HFF-Myc (cell line): ENCODE measurements at regions not wholly inside any gene's neighbourhood (a gene's known extent, or its start where the extent isn't known, plus 50 kb on each side); places are given as distances from the start of the nearest gene placed in this dataset.

Experiments used
- DNase-seq: peaks from one replicate; pipeline ENCODE4 v3.0.0-alpha.2; 2011; ENCODE audit warnings: low read depth; ENCODE audit errors: extremely low read depth
- H3K4me3 ChIP-seq: replicated peaks from 2 replicates; pipeline ENCODE4 v1.5.1; 2011; ENCODE audit warnings: low read depth, mild to moderate bottlenecking, control low read depth, low read length
- CTCF ChIP-seq: IDR thresholded peaks from 2 replicates; pipeline ENCODE4 v1.5.1; 2012; ENCODE audit warnings: mild to moderate bottlenecking, low read depth, low read length, control low read depth; ENCODE audit errors: missing control alignments

DNA sequence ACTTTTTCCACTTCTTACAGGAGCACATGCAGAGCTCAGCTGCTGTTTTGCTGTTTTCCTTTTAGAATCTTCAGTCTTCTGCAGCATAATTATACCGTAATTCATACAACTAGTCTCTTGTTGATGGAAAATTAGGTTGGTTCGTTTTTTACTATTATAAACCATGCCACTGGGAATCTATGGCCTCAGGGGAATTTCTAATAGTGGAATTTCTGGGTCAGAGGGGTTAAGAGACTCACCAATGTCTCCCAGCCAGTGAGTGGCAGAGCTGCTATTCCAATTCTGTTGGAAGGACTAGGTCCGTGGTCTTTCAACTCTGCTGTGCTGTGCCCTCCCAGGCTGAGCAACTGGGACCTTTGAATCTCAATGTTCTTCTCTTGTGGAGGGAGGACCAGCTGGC lies 282.5 kb downstream of the ZSWIM6 start:
- H3K4me3 ChIP-seq = no peak overlapping the region
- TF ChIP-seq CTCF = no peak
- no peak for DNase-seq

GRCh38 chr5:61617039-61617438 lies 285.0 kb downstream of the ZSWIM6 start:
- no peak overlapping the region for H3K4me3 ChIP-seq
- DNase-seq = no peak
- TF ChIP-seq CTCF = no peak

- no peak for DNase-seq
- peak; percentile 7 for TF ChIP-seq CTCF
- no peak overlapping the region for H3K4me3 ChIP-seq
Measured at GRCh38 chr5:61617995-61618525, 286.0 kb downstream of the ZSWIM6 start.

DNA sequence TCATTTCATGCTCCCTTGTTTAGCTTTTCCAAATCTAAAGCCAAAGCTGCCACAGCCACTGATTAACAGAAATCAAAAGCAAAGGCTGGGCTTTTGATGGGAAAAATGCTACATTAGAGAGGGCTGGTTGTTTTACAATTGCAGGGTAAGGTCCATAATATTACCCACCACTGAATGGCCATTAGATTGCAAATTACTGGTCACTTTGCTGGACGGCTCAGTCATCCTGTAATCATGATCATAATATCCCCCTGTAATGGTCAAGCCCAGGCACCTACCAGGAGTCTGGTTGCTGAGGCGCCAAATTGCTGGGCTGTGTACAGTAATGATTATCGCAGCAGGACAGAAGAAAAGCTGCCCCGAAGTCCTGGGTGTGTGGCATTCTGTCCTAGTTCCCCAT lies 286.5 kb downstream of the ZSWIM6 start:
- no peak for DNase-seq
- no peak for TF ChIP-seq CTCF

DNA sequence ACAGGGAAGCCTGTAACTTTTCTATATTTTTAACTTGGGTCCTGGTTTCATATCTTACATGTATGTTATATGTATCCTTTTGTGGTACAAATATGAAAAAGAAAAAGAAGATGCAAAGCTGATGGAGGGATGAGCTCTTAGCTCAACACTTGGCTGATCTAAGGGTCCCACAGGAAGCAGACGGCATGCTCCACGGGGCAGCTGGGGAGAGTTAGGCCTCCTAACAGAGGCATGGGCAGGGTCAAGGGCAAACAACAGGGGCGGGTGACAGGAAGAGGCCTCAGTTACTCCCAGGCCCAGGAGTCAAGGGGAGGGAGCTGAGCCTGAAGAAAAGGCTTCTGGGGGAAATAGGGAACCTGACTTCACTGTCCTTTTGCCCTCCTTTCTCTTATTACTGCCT lies 287.2 kb downstream of the ZSWIM6 start:
- H3K4me3 ChIP-seq = no peak overlapping the region
- DNase-seq = no peak
- no peak for TF ChIP-seq CTCF

More for the DNA sequence above, 286.5 kb downstream of the ZSWIM6 start:
- H3K4me3 ChIP-seq = no peak overlapping the region

- no peak overlapping the region for H3K4me3 ChIP-seq
- no peak for DNase-seq
- no peak for TF ChIP-seq CTCF
Measured at GRCh38 chr5:61619777-61620518, 287.9 kb downstream of the ZSWIM6 start.
